ENCODE measurements at regions not wholly inside any gene's neighbourhood (a gene's known extent, or its start where the extent isn't known, plus 50 kb on each side); places are given as distances from the start of the nearest gene placed in this dataset.

- Histone ChIP-seq H3K4me1 (ENCODE audit: control insufficient read depth, insufficient read depth, low read length) (no peaks in the 10 kb centered on the region), H3K4me3 (ENCODE audit: low read depth, low read length) (no peak overlapping the region), H3K9ac (ENCODE audit: low read length) (no peak overlapping the region), H3K27ac (ENCODE audit: low read depth, low read length) (no peak overlapping the region), H3K27me3 (ENCODE audit: control insufficient read depth, insufficient read depth, low read length) (no peaks in the 10 kb centered on the region), H3K36me3 (ENCODE audit: control insufficient read depth, insufficient read depth, low read length) (no peaks in the 10 kb centered on the region), H3K9me3 (ENCODE audit: control insufficient read depth, insufficient read depth, low read depth, low read length) (peaks cover 3% of the 10 kb centered on the region; the same call in 1 of the 2 replicates)
Measured at GRCh38 chr6:141641406-141641805, 491.3 kb upstream of the GJE1 start.

DNA sequence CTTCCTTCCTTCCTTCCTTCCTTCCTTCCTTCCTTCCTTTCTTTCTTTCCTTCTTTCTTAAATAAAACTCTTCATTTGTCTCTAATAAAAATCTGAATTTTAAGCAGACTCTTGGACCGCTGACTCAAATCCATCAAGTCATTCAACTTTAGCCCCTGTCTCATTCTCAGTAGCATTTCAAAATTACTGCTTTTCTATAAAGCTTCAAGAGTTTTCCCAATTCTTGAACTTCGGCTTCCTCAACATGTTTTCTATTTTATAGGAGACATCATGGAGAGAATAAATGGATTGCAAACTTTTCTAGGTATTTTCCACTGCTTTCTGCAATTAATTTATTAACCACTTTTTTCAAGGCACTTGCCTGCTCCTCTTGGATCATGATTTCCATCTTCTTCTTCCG lies 497.1 kb upstream of the GJE1 start:
- no peak overlapping the region for H3K27ac ChIP-seq (ENCODE audit: low read depth, low read length)
- H3K4me3 ChIP-seq (ENCODE audit: low read depth, low read length) = no peak overlapping the region
- H3K27me3 ChIP-seq (ENCODE audit: control insufficient read depth, insufficient read depth, low read length) = no peaks in the 10 kb centered on the region
- H3K9ac ChIP-seq (ENCODE audit: low read length) = no peak overlapping the region
- no peaks in the 10 kb centered on the region for H3K4me1 ChIP-seq (ENCODE audit: control insufficient read depth, insufficient read depth, low read length)
- H3K9me3 ChIP-seq (ENCODE audit: control insufficient read depth, insufficient read depth, low read depth, low read length) = no peaks in the 10 kb centered on the region
- H3K36me3 ChIP-seq (ENCODE audit: control insufficient read depth, insufficient read depth, low read length) = no peaks in the 10 kb centered on the region

DNA sequence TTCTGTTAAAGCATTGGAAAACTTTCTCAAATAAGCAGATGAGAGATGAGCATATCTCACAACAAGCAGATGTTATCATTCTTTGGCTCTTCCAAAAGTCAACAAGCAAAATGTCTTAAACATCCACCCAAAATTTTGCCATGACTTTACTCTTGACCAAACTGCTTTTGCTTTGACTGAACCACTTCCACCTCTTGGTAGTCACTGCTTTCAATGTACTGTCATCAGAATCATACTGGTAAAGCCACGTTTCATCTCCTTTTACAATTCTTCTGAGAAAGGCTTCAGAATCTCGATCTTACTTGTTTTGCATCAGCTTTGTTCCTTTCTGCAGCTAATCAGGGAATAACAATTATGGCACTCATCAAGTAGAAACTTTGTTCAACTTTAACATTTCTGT lies 498.5 kb upstream of the GJE1 start:
- Histone ChIP-seq H3K27ac (ENCODE audit: low read depth, low read length) (no peak overlapping the region), H3K36me3 (ENCODE audit: control insufficient read depth, insufficient read depth, low read length) (no peaks in the 10 kb centered on the region), H3K9me3 (ENCODE audit: control insufficient read depth, insufficient read depth, low read depth, low read length) (no peaks in the 10 kb centered on the region), H3K4me1 (ENCODE audit: control insufficient read depth, insufficient read depth, low read length) (no peaks in the 10 kb centered on the region), H3K9ac (ENCODE audit: low read length) (no peak overlapping the region), H3K27me3 (ENCODE audit: control insufficient read depth, insufficient read depth, low read length) (no peaks in the 10 kb centered on the region), H3K4me3 (ENCODE audit: low read depth, low read length) (no peak overlapping the region)

DNA sequence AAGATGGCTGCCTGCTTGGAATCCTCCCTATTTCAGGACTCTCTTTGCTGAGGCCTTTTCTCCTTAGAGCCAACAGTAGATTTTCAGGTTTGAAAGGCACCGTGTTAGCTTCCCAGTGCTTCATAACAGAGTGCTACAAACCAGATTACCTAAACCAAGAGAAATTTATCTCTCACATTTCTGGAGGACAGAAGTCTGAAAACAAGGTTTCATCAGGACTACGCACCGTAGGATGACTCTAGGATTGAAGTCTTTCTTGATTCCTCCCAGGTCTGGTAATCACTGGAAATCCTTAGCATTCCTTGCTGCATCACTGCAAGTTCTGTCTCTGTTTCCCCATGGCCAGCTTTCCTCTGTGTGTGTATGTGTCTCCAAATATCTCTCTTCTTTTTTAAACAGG lies 508.4 kb upstream of the GJE1 start:
- no peak overlapping the region for H3K4me3 ChIP-seq (ENCODE audit: low read depth, low read length)
- no peaks in the 10 kb centered on the region for H3K9me3 ChIP-seq (ENCODE audit: control insufficient read depth, insufficient read depth, low read depth, low read length)
- no peaks in the 10 kb centered on the region for H3K4me1 ChIP-seq (ENCODE audit: control insufficient read depth, insufficient read depth, low read length)
- no peak overlapping the region for H3K9ac ChIP-seq (ENCODE audit: low read length)
- H3K27me3 ChIP-seq (ENCODE audit: control insufficient read depth, insufficient read depth, low read length) = no peaks in the 10 kb centered on the region
- H3K36me3 ChIP-seq (ENCODE audit: control insufficient read depth, insufficient read depth, low read length) = no peaks in the 10 kb centered on the region
- H3K27ac ChIP-seq (ENCODE audit: low read depth, low read length) = no peak overlapping the region

- H3K27me3 ChIP-seq (ENCODE audit: control insufficient read depth, insufficient read depth, low read length) = no peaks in the 10 kb centered on the region
- H3K4me3 ChIP-seq (ENCODE audit: low read depth, low read length) = no peak overlapping the region
- H3K27ac ChIP-seq (ENCODE audit: low read depth, low read length) = no peak overlapping the region
- H3K9ac ChIP-seq (ENCODE audit: low read length) = no peak overlapping the region
- H3K36me3 ChIP-seq (ENCODE audit: control insufficient read depth, insufficient read depth, low read length) = no peaks in the 10 kb centered on the region
- H3K9me3 ChIP-seq (ENCODE audit: control insufficient read depth, insufficient read depth, low read depth, low read length) = no peaks in the 10 kb centered on the region
- no peaks in the 10 kb centered on the region for H3K4me1 ChIP-seq (ENCODE audit: control insufficient read depth, insufficient read depth, low read length)
Measured at GRCh38 chr6:141618180-141618581, 514.5 kb upstream of the GJE1 start.

DNA sequence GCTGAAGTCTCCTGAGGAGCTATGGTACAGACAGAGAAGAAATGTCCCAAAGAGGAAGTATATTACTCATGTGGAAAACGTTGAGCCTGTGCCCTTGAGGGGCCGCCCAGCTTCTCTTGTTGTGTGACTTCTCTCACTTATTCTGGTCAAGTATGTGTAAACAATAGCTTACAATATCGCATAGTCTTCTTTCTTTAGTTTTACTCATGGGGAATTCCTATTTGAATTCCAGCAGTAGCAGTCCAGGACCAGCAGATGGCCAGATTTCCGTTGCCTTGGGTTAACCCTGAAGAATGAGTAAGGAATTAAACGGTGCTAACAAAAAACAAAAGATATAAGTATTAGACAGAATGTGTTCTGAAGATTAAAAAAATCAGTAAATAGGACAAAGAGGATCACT lies 522.0 kb upstream of the GJE1 start:
- no peaks in the 10 kb centered on the region for H3K9me3 ChIP-seq (ENCODE audit: control insufficient read depth, insufficient read depth, low read depth, low read length)
- no peak overlapping the region for H3K9ac ChIP-seq (ENCODE audit: low read length)
- H3K4me3 ChIP-seq (ENCODE audit: low read depth, low read length) = no peak overlapping the region
- no peak overlapping the region for H3K27ac ChIP-seq (ENCODE audit: low read depth, low read length)
- no peaks in the 10 kb centered on the region for H3K27me3 ChIP-seq (ENCODE audit: control insufficient read depth, insufficient read depth, low read length)
- H3K36me3 ChIP-seq (ENCODE audit: control insufficient read depth, insufficient read depth, low read length) = no peaks in the 10 kb centered on the region
- no peaks in the 10 kb centered on the region for H3K4me1 ChIP-seq (ENCODE audit: control insufficient read depth, insufficient read depth, low read length)

- Histone ChIP-seq H3K9me3 (ENCODE audit: control insufficient read depth, insufficient read depth, low read depth, low read length) (no peaks in the 10 kb centered on the region), H3K27ac (ENCODE audit: low read depth, low read length) (no peak overlapping the region), H3K4me1 (ENCODE audit: control insufficient read depth, insufficient read depth, low read length) (no peaks in the 10 kb centered on the region), H3K9ac (ENCODE audit: low read length) (no peak overlapping the region), H3K36me3 (ENCODE audit: control insufficient read depth, insufficient read depth, low read length) (no peaks in the 10 kb centered on the region), H3K4me3 (ENCODE audit: low read depth, low read length) (no peak overlapping the region), H3K27me3 (ENCODE audit: control insufficient read depth, insufficient read depth, low read length) (no peaks in the 10 kb centered on the region)
Measured at GRCh38 chr6:141607956-141608355, 524.8 kb upstream of the GJE1 start.

DNA sequence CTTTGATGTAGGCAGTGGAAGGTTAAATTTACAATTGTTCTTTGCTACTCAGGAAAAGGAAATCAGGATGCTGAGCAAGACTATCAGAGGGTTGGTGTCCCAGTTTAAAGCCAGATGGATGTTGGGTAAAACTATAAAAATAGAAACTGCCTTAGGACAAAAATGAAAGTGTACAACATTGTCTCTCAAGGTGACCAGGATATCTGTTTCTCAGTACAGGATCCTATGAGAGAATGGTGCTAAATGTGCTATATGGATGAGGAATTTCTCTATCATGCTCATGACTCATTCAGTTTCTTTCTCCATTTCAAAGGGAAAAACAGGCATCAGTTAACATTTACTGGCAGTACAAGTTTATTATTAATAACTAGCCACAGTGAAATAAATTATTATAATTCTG lies 534.2 kb upstream of the GJE1 start:
- no peak overlapping the region for H3K4me3 ChIP-seq (ENCODE audit: low read depth, low read length)
- H3K9me3 ChIP-seq (ENCODE audit: control insufficient read depth, insufficient read depth, low read depth, low read length) = peaks cover 3% of the 10 kb centered on the region; the same call in 1 of the 2 replicates
- H3K27me3 ChIP-seq (ENCODE audit: control insufficient read depth, insufficient read depth, low read length) = no peaks in the 10 kb centered on the region
- H3K36me3 ChIP-seq (ENCODE audit: control insufficient read depth, insufficient read depth, low read length) = no peaks in the 10 kb centered on the region
- H3K9ac ChIP-seq (ENCODE audit: low read length) = no peak overlapping the region
- H3K27ac ChIP-seq (ENCODE audit: low read depth, low read length) = no peak overlapping the region
- no peaks in the 10 kb centered on the region for H3K4me1 ChIP-seq (ENCODE audit: control insufficient read depth, insufficient read depth, low read length)

DNA sequence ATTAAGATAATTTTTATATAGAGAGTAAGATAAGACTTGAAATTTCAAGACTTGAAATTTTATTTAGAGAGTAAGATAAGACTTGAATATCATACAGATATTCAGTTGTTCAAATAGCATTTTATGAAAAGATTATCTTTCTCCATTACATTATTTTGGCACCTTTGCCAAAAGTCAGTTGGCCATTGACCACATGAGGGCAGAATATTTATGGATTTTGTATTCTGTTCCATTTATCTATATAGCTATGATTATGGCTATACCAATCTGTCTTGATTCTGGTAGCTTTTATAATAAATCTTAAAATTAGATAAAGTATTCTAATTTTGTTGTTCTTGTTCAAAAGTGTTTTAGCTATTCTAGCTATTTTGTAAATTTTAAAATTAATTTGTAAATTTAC lies 537.9 kb upstream of the GJE1 start:
- H3K27ac ChIP-seq (ENCODE audit: low read depth, low read length) = no peak overlapping the region

DNA sequence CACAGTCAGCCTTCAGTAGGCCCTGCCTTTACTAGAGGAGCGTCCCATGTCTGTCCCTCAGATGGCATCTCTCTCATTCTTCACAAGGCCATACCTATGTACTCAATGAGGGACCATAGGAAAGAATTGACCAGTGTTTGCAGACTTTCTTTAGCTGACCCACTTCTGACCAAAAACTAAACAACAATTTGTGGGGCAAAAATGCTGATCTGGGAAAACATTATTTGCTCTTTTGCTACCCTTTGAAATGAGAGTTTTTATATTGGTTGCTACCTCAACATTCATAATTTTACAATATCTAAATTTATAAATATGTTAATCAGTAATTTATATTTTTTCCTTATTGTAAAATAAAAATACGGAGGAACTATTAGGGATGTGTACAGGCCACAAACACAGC lies 539.4 kb upstream of the GJE1 start:
- Histone ChIP-seq H3K27me3 (ENCODE audit: control insufficient read depth, insufficient read depth, low read length) (no peaks in the 10 kb centered on the region), H3K4me1 (ENCODE audit: control insufficient read depth, insufficient read depth, low read length) (no peaks in the 10 kb centered on the region), H3K9ac (ENCODE audit: low read length) (no peak overlapping the region), H3K27ac (ENCODE audit: low read depth, low read length) (no peak overlapping the region), H3K4me3 (ENCODE audit: low read depth, low read length) (no peak overlapping the region), H3K9me3 (ENCODE audit: control insufficient read depth, insufficient read depth, low read depth, low read length) (peaks cover under 1% of the 10 kb centered on the region; the same call in 1 of the 2 replicates), H3K36me3 (ENCODE audit: control insufficient read depth, insufficient read depth, low read length) (no peaks in the 10 kb centered on the region)

More for the DNA sequence above, 537.9 kb upstream of the GJE1 start:
- Histone ChIP-seq H3K9ac (ENCODE audit: low read length) (no peak overlapping the region), H3K36me3 (ENCODE audit: control insufficient read depth, insufficient read depth, low read length) (no peaks in the 10 kb centered on the region), H3K4me1 (ENCODE audit: control insufficient read depth, insufficient read depth, low read length) (no peaks in the 10 kb centered on the region), H3K4me3 (ENCODE audit: low read depth, low read length) (no peak overlapping the region), H3K27me3 (ENCODE audit: control insufficient read depth, insufficient read depth, low read length) (no peaks in the 10 kb centered on the region), H3K9me3 (ENCODE audit: control insufficient read depth, insufficient read depth, low read depth, low read length) (no peaks in the 10 kb centered on the region)

DNA sequence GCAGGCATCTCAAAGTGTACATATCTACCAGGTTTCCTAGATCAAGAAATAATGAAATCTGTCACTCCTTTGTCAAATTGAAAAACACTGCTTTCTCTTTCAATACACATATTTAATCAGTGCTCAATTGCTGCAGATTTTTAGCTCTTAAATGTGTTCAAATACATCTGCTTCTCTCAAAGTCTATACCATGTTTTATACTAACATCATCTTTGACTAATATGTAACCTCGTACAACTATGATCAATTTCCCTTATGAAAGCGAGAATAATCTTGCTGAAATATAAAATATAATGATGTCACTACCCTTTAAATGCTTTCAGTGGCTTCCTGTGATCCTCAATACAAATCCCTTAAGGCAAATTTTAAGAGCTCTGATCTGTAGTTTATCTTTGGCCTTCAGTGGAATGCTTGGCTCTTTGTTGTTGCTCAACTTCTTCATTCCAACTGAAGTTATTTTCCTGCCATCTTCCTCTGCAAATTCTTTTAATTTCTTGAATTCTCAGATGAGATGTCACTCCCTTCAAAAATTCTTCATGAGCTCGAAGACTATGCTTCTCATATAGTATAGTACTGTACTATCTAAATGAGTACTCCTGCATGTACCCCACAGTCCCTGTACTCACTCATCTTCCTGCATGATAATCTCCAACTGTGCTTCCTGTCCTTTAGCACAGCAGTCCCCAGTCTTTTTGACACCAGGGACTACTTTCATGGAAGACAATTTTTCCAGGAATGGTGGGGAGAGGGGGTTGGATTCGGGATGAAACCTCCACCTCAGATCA lies 545.1 kb upstream of the GJE1 start:
- Histone ChIP-seq H3K9me3 (ENCODE audit: control insufficient read depth, insufficient read depth, low read depth, low read length) (peaks cover 7% of the 10 kb centered on the region), H3K4me1 (ENCODE audit: control insufficient read depth, insufficient read depth, low read length) (no peaks in the 10 kb centered on the region), H3K4me3 (ENCODE audit: low read depth, low read length) (no peak overlapping the region), H3K27me3 (ENCODE audit: control insufficient read depth, insufficient read depth, low read length) (no peaks in the 10 kb centered on the region), H3K9ac (ENCODE audit: low read length) (no peak overlapping the region), H3K27ac (ENCODE audit: low read depth, low read length) (no peak overlapping the region), H3K36me3 (ENCODE audit: control insufficient read depth, insufficient read depth, low read length) (no peaks in the 10 kb centered on the region)
